SU-DHL-6 (cell line): ENCODE measurements at regions not wholly inside any gene's neighbourhood (a gene's known extent, or its start where the extent isn't known, plus 50 kb on each side); places are given as distances from the start of the nearest gene placed in this dataset.

ENCODE experiments used
- CTCF ChIP-seq: fragments of 200-600 bp; sonication (generic); IDR thresholded peaks from one replicate; pipeline ENCODE4 v1.5.1; 2017; ENCODE audit warnings: antibody characterized with exemption, mild to moderate bottlenecking, low read length, moderate library complexity; ENCODE audit not compliant: insufficient read depth, poor library complexity, severe bottlenecking
- EZH2phosphoT487 ChIP-seq: fragments of 200-600 bp; sonication (generic), shearing (Covaris generic); conservative IDR thresholded peaks from 2 replicates; pipeline ENCODE4 v1.6.1; 2018; ENCODE audit warnings: mild to moderate bottlenecking, antibody characterized with exemption, low read length, moderate library complexity, mixed read lengths

- TF ChIP-seq CTCF (no peak), EZH2phosphoT487 (no peak)
Observed at GRCh38 chr11:22472306-22472705, 134.1 kb downstream of the SLC17A6 start.
